H1 (cell line): ENCODE measurements at regions not wholly inside any gene's neighbourhood (a gene's known extent, or its start where the extent isn't known, plus 50 kb on each side); places are given as distances from the start of the nearest gene placed in this dataset.

ENCODE experiments used
- CTCF ChIP-seq, 3 experiments: IDR thresholded peaks; 1 replicate in 2 of 3; 2 replicates in 1 of 3; pipeline versions ENCODE4 v1.5.1 to v1.6.1; 2011; ENCODE audit warnings: low read length in 3 of 3, mild to moderate bottlenecking in 3 of 3, inconsistent platforms in 2 of 3, low read depth in 1 of 3, moderate library complexity in 1 of 3; ENCODE audit not compliant: insufficient read depth in 1 of 3; ENCODE audit errors: control extremely low read depth in 1 of 3
- MAX ChIP-seq: IDR thresholded peaks from 2 replicates; pipeline ENCODE4 v1.6.1; 2012; ENCODE audit warnings: inconsistent platforms
- TBP ChIP-seq: IDR thresholded peaks from 2 replicates; pipeline ENCODE4 v1.6.1; 2011; ENCODE audit warnings: low read depth, low read length, improper control_type of control experiment
- USF2 ChIP-seq: IDR thresholded peaks from 2 replicates; pipeline ENCODE4 v1.6.1; 2011; ENCODE audit warnings: low read length, improper control_type of control experiment

GRCh38 chr5:112569596-112569995 lies 150.5 kb upstream of the EPB41L4A start:
- TF ChIP-seq TBP, result no peak
- no peak for TF ChIP-seq MAX
- TF ChIP-seq CTCF (IDR thresholded peaks at IDR 0.05; ENCODE audit: control extremely low read depth in 1 of 3, insufficient read depth in 1 of 3, low read depth in 1 of 3, low read length in 3 of 3), result no peak
- TF ChIP-seq USF2, result no peak
